Activated CD4-positive, alpha-beta T cell treated with anti-CD3 and anti-CD28 coated beads, Interleukin-2, amount 10 ng/mL, durations not matched to agents 7 days and 5 days (primary cell): ENCODE measurements at regions not wholly inside any gene's neighbourhood (a gene's known extent, or its start where the extent isn't known, plus 50 kb on each side); places are given as distances from the start of the nearest gene placed in this dataset.

Experiments used
- CTCF ChIA-PET: fragments of 350-600 bp; sonication (Branson Sonifier 250); formaldehyde crosslinking; loops from one replicate; lab custom pipeline; 2021; ENCODE audit warnings: antibody characterized with exemption; lab: Charles Lee
- POLR2A ChIA-PET: fragments of 350-600 bp; sonication (Branson Sonifier 250); formaldehyde crosslinking; loops from one replicate; lab custom pipeline; 2021; ENCODE audit warnings: antibody characterized with exemption; lab: Charles Lee
- DNase-seq: peaks from one replicate; pipeline ENCODE4 v3.0.0-alpha.2; 2020
- H3K27ac Mint-ChIP-seq: one replicate; pipeline ENCODE4 v1.8.0; 2021; ENCODE audit warnings: mild to moderate bottlenecking, moderate library complexity, mixed read lengths
- H3K27me3 Mint-ChIP-seq: one replicate; pipeline ENCODE4 v1.8.0; 2021; ENCODE audit warnings: mixed read lengths
- H3K36me3 Mint-ChIP-seq: one replicate; pipeline ENCODE4 v1.8.0; 2021; ENCODE audit warnings: low read depth, mixed read lengths
- H3K4me1 Mint-ChIP-seq: one replicate; pipeline ENCODE4 v1.8.0; 2021; ENCODE audit warnings: mixed read lengths
- H3K4me3 Mint-ChIP-seq: one replicate; pipeline ENCODE4 v1.8.0; 2021; ENCODE audit warnings: mild to moderate bottlenecking, moderate library complexity, mixed read lengths
- H3K9me3 Mint-ChIP-seq: one replicate; pipeline ENCODE4 v1.8.0; 2021; ENCODE audit warnings: mixed read lengths

- ChIA-PET POLR2A (no interaction called here), CTCF (no interaction called here)
- DNase-seq: no peak
- H3K4me3 Mint-ChIP-seq: no peak overlapping the region
- no peaks in the 10 kb centered on the region for H3K9me3 Mint-ChIP-seq
- H3K36me3 Mint-ChIP-seq: no peaks in the 10 kb centered on the region
- H3K27ac Mint-ChIP-seq: no peak overlapping the region
- peaks cover 17% of the 10 kb centered on the region for H3K27me3 Mint-ChIP-seq
- no peaks in the 10 kb centered on the region for H3K4me1 Mint-ChIP-seq
These were observed 213.0 kb downstream of the ERCC6L2 start for GRCh38 chr9:96088510-96088909.

GRCh38 chr9:96087669-96088299, 212.3 kb downstream of the ERCC6L2 start:
- Mint-ChIP-seq H3K4me3 (no peak overlapping the region), H3K4me1 (no peaks in the 10 kb centered on the region), H3K27me3 (peaks cover 17% of the 10 kb centered on the region), H3K36me3 (no peaks in the 10 kb centered on the region), H3K9me3 (no peaks in the 10 kb centered on the region), H3K27ac (no peak overlapping the region)
- CTCF ChIA-PET: no interaction called here
- POLR2A ChIA-PET: no interaction called here
- no peak for DNase-seq

GRCh38 chr9:96086936-96087571, 211.6 kb downstream of the ERCC6L2 start:
- Mint-ChIP-seq H3K27me3 (peaks cover 18% of the 10 kb centered on the region), H3K27ac (no peak overlapping the region), H3K4me3 (no peak overlapping the region), H3K9me3 (no peaks in the 10 kb centered on the region), H3K4me1 (no peaks in the 10 kb centered on the region), H3K36me3 (no peaks in the 10 kb centered on the region)
- ChIA-PET POLR2A (no interaction called here), CTCF (interaction anchor here (0.6 kb wide), 1 partner anchor 14 kb away, joined by 3 read pairs; no protein-coding TSS in a partner anchor)
- DNase-seq: no peak

- CTCF ChIA-PET: no interaction called here
- Mint-ChIP-seq H3K4me1 (no peaks in the 10 kb centered on the region), H3K4me3 (no peak overlapping the region), H3K27ac (no peak overlapping the region), H3K36me3 (no peaks in the 10 kb centered on the region), H3K27me3 (peaks cover 23% of the 10 kb centered on the region), H3K9me3 (no peaks in the 10 kb centered on the region)
- no peak for DNase-seq
- POLR2A ChIA-PET: no interaction called here
These were observed 210.1 kb downstream of the ERCC6L2 start for GRCh38 chr9:96085491-96086143.

GRCh38 chr9:96084331-96084734, 208.8 kb downstream of the ERCC6L2 start:
- Mint-ChIP-seq H3K36me3 (no peaks in the 10 kb centered on the region), H3K27me3 (peaks cover 26% of the 10 kb centered on the region), H3K9me3 (no peaks in the 10 kb centered on the region), H3K4me3 (no peak overlapping the region), H3K4me1 (no peaks in the 10 kb centered on the region), H3K27ac (no peak overlapping the region)
- ChIA-PET POLR2A (no interaction called here), CTCF (no interaction called here)
- no peak for DNase-seq

GRCh38 chr9:96082516-96083232, 207.2 kb downstream of the ERCC6L2 start:
- CTCF ChIA-PET: no interaction called here

GRCh38 chr9:96080364-96080763, 204.9 kb downstream of the ERCC6L2 start:
- ChIA-PET CTCF (no interaction called here), POLR2A (no interaction called here)
- no peak for DNase-seq
- no peak overlapping the region for H3K4me3 Mint-ChIP-seq
- no peaks in the 10 kb centered on the region for H3K36me3 Mint-ChIP-seq
- H3K27me3 Mint-ChIP-seq: peaks cover 14% of the 10 kb centered on the region
- H3K9me3 Mint-ChIP-seq: no peaks in the 10 kb centered on the region
- no peaks in the 10 kb centered on the region for H3K4me1 Mint-ChIP-seq
- H3K27ac Mint-ChIP-seq: no peak overlapping the region

More at GRCh38 chr9:96082516-96083232, 207.2 kb downstream of the ERCC6L2 start:
- Mint-ChIP-seq H3K9me3 (no peaks in the 10 kb centered on the region), H3K36me3 (no peaks in the 10 kb centered on the region), H3K27me3 (peaks cover 19% of the 10 kb centered on the region), H3K4me1 (no peaks in the 10 kb centered on the region), H3K27ac (no peak overlapping the region), H3K4me3 (no peak overlapping the region)
- POLR2A ChIA-PET: no interaction called here
- DNase-seq: no peak

- Mint-ChIP-seq H3K4me1 (no peaks in the 10 kb centered on the region), H3K27me3 (peaks cover 14% of the 10 kb centered on the region), H3K27ac (no peak overlapping the region), H3K4me3 (no peak overlapping the region), H3K36me3 (no peaks in the 10 kb centered on the region), H3K9me3 (no peaks in the 10 kb centered on the region)
- POLR2A ChIA-PET: no interaction called here
- CTCF ChIA-PET: no interaction called here
- no peak for DNase-seq
These were observed 204.3 kb downstream of the ERCC6L2 start for GRCh38 chr9:96079779-96080178.

GRCh38 chr9:96078897-96079490, 203.5 kb downstream of the ERCC6L2 start:
- Mint-ChIP-seq H3K27me3 (peaks cover 14% of the 10 kb centered on the region), H3K36me3 (no peaks in the 10 kb centered on the region), H3K9me3 (no peaks in the 10 kb centered on the region), H3K27ac (no peak overlapping the region), H3K4me1 (no peaks in the 10 kb centered on the region), H3K4me3 (no peak overlapping the region)
- no peak for DNase-seq
- POLR2A ChIA-PET: no interaction called here
- CTCF ChIA-PET: interaction anchor here (0.5 to 0.6 kb wide), 2 partner anchors 280 to 496 kb away, joined by 3 read pairs; no protein-coding TSS in a partner anchor

- Mint-ChIP-seq H3K9me3 (no peaks in the 10 kb centered on the region), H3K4me3 (no peak overlapping the region), H3K27me3 (peaks cover 6% of the 10 kb centered on the region), H3K4me1 (no peaks in the 10 kb centered on the region), H3K36me3 (no peaks in the 10 kb centered on the region), H3K27ac (no peak overlapping the region)
- ChIA-PET CTCF (interaction anchor here (1.0 to 1.6 kb wide), 3 partner anchors 16 to 36 kb away, joined by 3 to 7 read pairs (median 4); no protein-coding TSS in a partner anchor), POLR2A (no interaction called here)
- no peak for DNase-seq
These were observed 200.3 kb downstream of the ERCC6L2 start for GRCh38 chr9:96075757-96076156.

GRCh38 chr9:96075111-96075510, 199.6 kb downstream of the ERCC6L2 start:
- Mint-ChIP-seq H3K27ac (no peak overlapping the region), H3K36me3 (no peaks in the 10 kb centered on the region), H3K4me1 (no peaks in the 10 kb centered on the region), H3K9me3 (no peaks in the 10 kb centered on the region), H3K4me3 (no peak overlapping the region), H3K27me3 (peaks cover 2% of the 10 kb centered on the region)
- POLR2A ChIA-PET: no interaction called here
- CTCF ChIA-PET: interaction anchor here (1.0 to 1.6 kb wide), 3 partner anchors 16 to 36 kb away, joined by 3 to 7 read pairs (median 4); no protein-coding TSS in a partner anchor
- DNase-seq: no peak
